OCI-LY7 (cell line): ENCODE measurements at regions not wholly inside any gene's neighbourhood (a gene's known extent, or its start where the extent isn't known, plus 50 kb on each side); places are given as distances from the start of the nearest gene placed in this dataset.
A peak's percentile ranks its signal among the peaks of the same experiment; 100 is the strongest.

ENCODE experiments used
- BruUV-seq: library from RNA; stranded (reverse); fragments of 400-500 nt; replicated peaks from 2 replicates; lab custom pipeline; 2021; lab: Mats Ljungman, UMichigan
- CTCF ChIA-PET: fragments of 300-600 bp; sonication (Branson Sonifier 250); formaldehyde crosslinking; loops from one replicate; lab custom pipeline; 2022; ENCODE audit warnings: antibody characterized with exemption; ENCODE audit not compliant: unreplicated experiment; lab: Charles Lee
- POLR2A ChIA-PET: fragments of 300-600 bp; sonication (Branson Sonifier 250); formaldehyde crosslinking; loops from one replicate; lab custom pipeline; 2022; ENCODE audit warnings: antibody characterized with exemption; lab: Charles Lee
- DNase-seq: peaks from one replicate; pipeline ENCODE4 v3.0.0-alpha.2; 2015; ENCODE audit warnings: low spot score
- H2AFZ ChIP-seq: fragments of 200-600 bp; sonication (generic), shearing (Covaris generic); 2 replicates; pipeline ENCODE4 v1.6.1; 2014; ENCODE audit warnings: mild to moderate bottlenecking, antibody characterized with exemption, low read length, moderate library complexity
- H3K27ac ChIP-seq: fragments of 200-600 bp; sonication (generic); 2 replicates; pipeline ENCODE4 v1.5.1; 2014; ENCODE audit warnings: mixed run types, low read depth, mild to moderate bottlenecking, moderate library complexity, low read length, inconsistent platforms; ENCODE audit not compliant: poor library complexity, severe bottlenecking
- H3K36me3 ChIP-seq: fragments of 200-600 bp; sonication (generic); 2 replicates; pipeline ENCODE4 v1.6.1; 2014; ENCODE audit warnings: mild to moderate bottlenecking, antibody characterized with exemption, low read length, moderate library complexity, mixed read lengths; ENCODE audit not compliant: insufficient read depth
- H3K4me1 ChIP-seq: fragments of 200-600 bp; sonication (generic); 2 replicates; pipeline ENCODE4 v1.5.1; 2014; ENCODE audit warnings: mild to moderate bottlenecking, low read length; ENCODE audit not compliant: insufficient read depth, poor library complexity, severe bottlenecking
- H3K4me2 ChIP-seq: fragments of 200-600 bp; sonication (generic); 2 replicates; pipeline ENCODE4 v1.6.1; 2014; ENCODE audit warnings: mild to moderate bottlenecking, low read length
- H3K4me3 ChIP-seq: fragments of 200-600 bp; sonication (generic); 2 replicates; pipeline ENCODE4 v1.5.1; 2014; ENCODE audit warnings: mild to moderate bottlenecking, low read depth, low read length; ENCODE audit not compliant: poor library complexity, severe bottlenecking
- H3K79me2 ChIP-seq: fragments of 200-600 bp; sonication (generic); 2 replicates; pipeline ENCODE4 v1.6.1; 2016; ENCODE audit warnings: low read depth, mild to moderate bottlenecking, low read length, moderate library complexity, mixed read lengths; ENCODE audit not compliant: insufficient read depth
- H3K9me2 ChIP-seq: fragments of 200-600 bp; sonication (generic); 2 replicates; pipeline ENCODE4 v1.6.1; 2016; ENCODE audit warnings: mild to moderate bottlenecking, low read length, mixed read lengths; ENCODE audit not compliant: insufficient read depth
- H3K9me3 ChIP-seq: fragments of 200-600 bp; sonication (generic); 2 replicates; pipeline ENCODE4 v1.6.1; 2014; ENCODE audit warnings: mild to moderate bottlenecking, mixed run types, low read length, mixed read lengths
- H4K20me1 ChIP-seq: fragments of 200-600 bp; sonication (generic); 2 replicates; pipeline ENCODE4 v1.6.1; 2014; ENCODE audit warnings: mild to moderate bottlenecking, antibody characterized with exemption, low read length, moderate library complexity, mixed read lengths; ENCODE audit not compliant: insufficient read depth
- EZH2phosphoT487 ChIP-seq: fragments of 200-600 bp; sonication (generic); IDR thresholded peaks from 2 replicates; pipeline ENCODE4 v1.6.1; 2018; ENCODE audit warnings: low read depth, borderline replicate concordance, mild to moderate bottlenecking, mixed run types, antibody characterized with exemption, low read length, moderate library complexity, mixed read lengths
- intact Hi-C: fragments of 100-400 bp; cut with micrococcal nuclease; formaldehyde crosslinking; loops from one replicate; pipeline ENCODE4 v1.10.0; 2022; ENCODE audit not compliant: unreplicated experiment
- TF ChIP-seq, protein P1 (sequence below): fragments of 200-600 bp; sonication (generic); conservative IDR thresholded peaks from 2 replicates; pipeline ENCODE4 v1.5.1; 2014; ENCODE audit warnings: mild to moderate bottlenecking, antibody characterized with exemption, low read length, moderate library complexity, mixed read lengths

- Histone ChIP-seq H3K4me1 (no peaks in the 10 kb centered on the region), H3K27ac (no peak overlapping the region), H3K36me3 (no peaks in the 10 kb centered on the region), H3K79me2 (no peaks in the 10 kb centered on the region), H3K4me3 (no peak overlapping the region), H3K4me2 (no peak overlapping the region), H2AFZ (no peak overlapping the region; the same call in 1 of the 2 replicates), H3K9me3 (no peaks in the 10 kb centered on the region), H3K9me2 (no peaks in the 10 kb centered on the region), H4K20me1 (no peaks in the 10 kb centered on the region)
- intact Hi-C loops: no loop called here
- peak; percentile 10 for DNase-seq
- ChIA-PET CTCF (no interaction called here), POLR2A (no interaction called here)
- BruUV-seq: no TSS peak
- TF ChIP-seq, protein P1, sequence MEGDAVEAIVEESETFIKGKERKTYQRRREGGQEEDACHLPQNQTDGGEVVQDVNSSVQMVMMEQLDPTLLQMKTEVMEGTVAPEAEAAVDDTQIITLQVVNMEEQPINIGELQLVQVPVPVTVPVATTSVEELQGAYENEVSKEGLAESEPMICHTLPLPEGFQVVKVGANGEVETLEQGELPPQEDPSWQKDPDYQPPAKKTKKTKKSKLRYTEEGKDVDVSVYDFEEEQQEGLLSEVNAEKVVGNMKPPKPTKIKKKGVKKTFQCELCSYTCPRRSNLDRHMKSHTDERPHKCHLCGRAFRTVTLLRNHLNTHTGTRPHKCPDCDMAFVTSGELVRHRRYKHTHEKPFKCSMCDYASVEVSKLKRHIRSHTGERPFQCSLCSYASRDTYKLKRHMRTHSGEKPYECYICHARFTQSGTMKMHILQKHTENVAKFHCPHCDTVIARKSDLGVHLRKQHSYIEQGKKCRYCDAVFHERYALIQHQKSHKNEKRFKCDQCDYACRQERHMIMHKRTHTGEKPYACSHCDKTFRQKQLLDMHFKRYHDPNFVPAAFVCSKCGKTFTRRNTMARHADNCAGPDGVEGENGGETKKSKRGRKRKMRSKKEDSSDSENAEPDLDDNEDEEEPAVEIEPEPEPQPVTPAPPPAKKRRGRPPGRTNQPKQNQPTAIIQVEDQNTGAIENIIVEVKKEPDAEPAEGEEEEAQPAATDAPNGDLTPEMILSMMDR: no peak
- no peak for TF ChIP-seq EZH2phosphoT487
These were observed 100.7 kb downstream of the ASB7 start for GRCh38 chr15:100703032-100703578.

DNA sequence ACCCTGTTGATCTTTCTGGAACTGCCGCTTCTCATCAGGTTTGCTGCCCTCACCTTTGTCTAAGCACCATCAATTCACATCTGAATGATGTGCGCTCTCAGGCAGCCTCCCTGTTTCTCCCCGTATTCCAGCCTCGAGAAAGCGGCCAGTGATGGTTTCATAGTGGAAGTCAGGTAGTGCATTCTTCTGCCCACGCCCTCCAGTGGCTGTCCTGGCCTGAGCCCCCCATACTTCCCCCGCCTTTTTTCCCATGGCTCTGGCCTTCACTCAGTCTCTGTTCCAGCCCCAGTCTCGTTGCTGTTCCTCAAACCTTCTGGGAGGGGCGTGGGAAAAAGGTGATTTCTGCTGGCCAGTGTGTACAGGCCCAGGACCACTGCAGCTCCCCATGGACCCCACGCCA, 101.3 kb downstream of the ASB7 start:
- H3K4me1 ChIP-seq: no peaks in the 10 kb centered on the region
- H4K20me1 ChIP-seq: no peaks in the 10 kb centered on the region
- H3K9me3 ChIP-seq: no peaks in the 10 kb centered on the region
- no peak overlapping the region for H2AFZ ChIP-seq
- no TSS peak for BruUV-seq
- H3K9me2 ChIP-seq: no peaks in the 10 kb centered on the region
- ChIA-PET POLR2A (no interaction called here), CTCF (no interaction called here)
- no peak overlapping the region for H3K4me3 ChIP-seq
- no peak for DNase-seq
- H3K4me2 ChIP-seq: no peak overlapping the region
- H3K79me2 ChIP-seq: no peaks in the 10 kb centered on the region
- H3K36me3 ChIP-seq: no peaks in the 10 kb centered on the region
- intact Hi-C loops: no loop called here
- TF ChIP-seq EZH2phosphoT487: no peak
- TF ChIP-seq, protein P1: no peak
- no peak overlapping the region for H3K27ac ChIP-seq

DNA sequence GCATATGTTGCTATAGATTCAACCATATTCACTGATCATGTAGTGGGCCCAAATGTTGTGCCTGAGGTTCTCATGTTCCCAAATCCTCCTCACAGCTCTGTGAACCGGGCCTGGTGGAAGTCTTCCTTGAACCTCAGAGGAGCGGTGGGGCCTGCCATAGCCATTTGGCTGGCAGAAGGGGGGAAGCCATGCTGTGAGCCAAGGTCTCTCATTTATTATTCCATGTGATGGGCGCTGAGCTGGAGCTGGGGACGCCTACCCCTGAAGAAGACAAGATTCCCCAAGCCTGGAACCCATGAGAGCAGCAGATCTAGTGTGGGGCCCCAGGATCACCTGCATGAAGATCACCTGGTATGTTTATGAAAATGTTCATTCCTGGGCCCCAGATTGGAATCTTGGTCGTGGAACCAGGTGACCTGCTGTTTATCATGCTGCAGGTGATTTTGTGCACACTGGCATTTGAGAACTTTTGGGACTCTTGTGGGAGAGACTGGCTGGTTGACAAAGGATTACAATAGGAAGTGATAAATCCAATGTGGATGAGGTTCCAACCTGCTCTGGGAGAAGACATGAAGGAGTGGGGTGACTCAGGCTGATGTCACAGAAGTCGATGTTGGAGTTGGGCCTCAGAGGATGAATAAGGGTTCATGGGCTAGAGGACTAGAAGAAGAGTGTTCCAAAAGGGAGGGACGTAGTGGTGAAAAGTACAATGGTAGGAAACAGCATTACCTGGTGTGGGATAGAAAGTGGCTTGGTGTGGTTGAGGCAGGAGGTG, 102.1 kb downstream of the ASB7 start:
- intact Hi-C loops: no loop called here
- POLR2A ChIA-PET: no interaction called here
- no peak overlapping the region for H3K4me2 ChIP-seq
- H4K20me1 ChIP-seq: no peaks in the 10 kb centered on the region
- H3K79me2 ChIP-seq: no peaks in the 10 kb centered on the region
- no peaks in the 10 kb centered on the region for H3K4me1 ChIP-seq
- no peak overlapping the region for H3K27ac ChIP-seq
- DNase-seq: no peak
- TF ChIP-seq EZH2phosphoT487: no peak
- TF ChIP-seq, protein P1: no peak
- no peak overlapping the region for H3K4me3 ChIP-seq
- H3K9me2 ChIP-seq: no peaks in the 10 kb centered on the region
- no peak overlapping the region for H2AFZ ChIP-seq
- no TSS peak for BruUV-seq
- CTCF ChIA-PET: no interaction called here
- no peaks in the 10 kb centered on the region for H3K36me3 ChIP-seq
- no peaks in the 10 kb centered on the region for H3K9me3 ChIP-seq
